ENCODE measurements at regions not wholly inside any gene's neighbourhood (a gene's known extent, or its start where the extent isn't known, plus 50 kb on each side); places are given as distances from the start of the nearest gene placed in this dataset.

GRCh38 chr1:69045572-69045971, 522.1 kb upstream of the LRRC7 start:
- TF ChIP-seq RFX5 (IDR thresholded peaks at IDR 0.05) (no peak), CTCF (IDR thresholded peaks at IDR 0.05) (no peak), RAD21 (conservative IDR thresholded peaks at IDR 0.05 in 1 of 2, IDR thresholded peaks at IDR 0.05 in 1 of 2) (no peak), MAX (IDR thresholded peaks at IDR 0.05) (no peak), CBX2 (IDR thresholded peaks at IDR 0.05; ENCODE audit: borderline replicate concordance, low read depth) (no peak), POLR2A (IDR thresholded peaks at IDR 0.05; ENCODE audit: low read length) (no peak), JUN (IDR thresholded peaks at IDR 0.05) (no peak), FOSB (CRISPR knock-in tag; IDR thresholded peaks at IDR 0.05) (no peak), USF2 (IDR thresholded peaks at IDR 0.05) (no peak)

Measured in A549 (cell line).